Activated T-helper 17 cell treated with anti-CD3 and anti-CD28 coated beads, Interleukin-2, amount 50 U/mL, for 72 hours (primary cell): ENCODE measurements at regions not wholly inside any gene's neighbourhood (a gene's known extent, or its start where the extent isn't known, plus 50 kb on each side); places are given as distances from the start of the nearest gene placed in this dataset.
A peak's percentile ranks its signal among the peaks of the same experiment; 100 is the strongest.

Source experiments
- ATAC-seq: fragments of 150-1000 bp; cut with Tn5 transposase; replicated peaks from 2 replicates; pipeline ENCODE4 v1.10.0; 2021; ENCODE audit warnings: mild to moderate bottlenecking, moderate library complexity
- H3K27ac Mint-ChIP-seq: one replicate; pipeline ENCODE4 v1.8.0; 2022; ENCODE audit warnings: mixed read lengths
- H3K27me3 Mint-ChIP-seq: one replicate; pipeline ENCODE4 v1.8.0; 2022; ENCODE audit warnings: mixed read lengths
- H3K36me3 Mint-ChIP-seq: one replicate; pipeline ENCODE4 v1.8.0; 2022; ENCODE audit warnings: low read depth, mild to moderate bottlenecking, mixed read lengths
- H3K4me1 Mint-ChIP-seq: one replicate; pipeline ENCODE4 v1.8.0; 2022; ENCODE audit warnings: mixed read lengths
- H3K4me3 Mint-ChIP-seq: one replicate; pipeline ENCODE4 v1.8.0; 2022; ENCODE audit warnings: mild to moderate bottlenecking, mixed read lengths
- H3K9me3 Mint-ChIP-seq: one replicate; pipeline ENCODE4 v1.8.0; 2022; ENCODE audit warnings: mixed read lengths

DNA sequence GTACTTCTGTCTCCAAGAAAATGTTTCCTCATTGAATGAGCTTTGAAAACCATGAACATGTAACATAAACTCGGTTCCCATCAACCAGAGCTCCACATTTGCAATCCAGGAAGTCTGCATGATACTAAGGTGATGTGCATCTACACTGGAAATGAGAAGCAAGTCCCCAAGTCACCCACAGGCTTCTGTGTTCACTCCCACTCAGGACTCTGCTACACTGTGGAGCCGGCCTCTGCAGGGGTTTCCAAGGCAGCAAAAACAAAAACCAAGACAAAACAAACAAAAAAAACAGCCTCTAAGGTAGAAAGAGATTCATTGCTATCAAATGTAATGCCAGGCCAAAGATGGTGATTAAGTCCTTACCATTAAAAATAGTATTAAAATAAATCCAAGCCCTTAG, 593.7 kb downstream of the IRX1 start:
- no peak overlapping the region for H3K27ac Mint-ChIP-seq
- H3K9me3 Mint-ChIP-seq, result peaks cover 6% of the 10 kb centered on the region
- H3K36me3 Mint-ChIP-seq, result no peaks in the 10 kb centered on the region
- no peak overlapping the region for H3K4me3 Mint-ChIP-seq
- no peaks in the 10 kb centered on the region for H3K4me1 Mint-ChIP-seq
- peak; percentile 80 for ATAC-seq
- no peaks in the 10 kb centered on the region for H3K27me3 Mint-ChIP-seq

DNA sequence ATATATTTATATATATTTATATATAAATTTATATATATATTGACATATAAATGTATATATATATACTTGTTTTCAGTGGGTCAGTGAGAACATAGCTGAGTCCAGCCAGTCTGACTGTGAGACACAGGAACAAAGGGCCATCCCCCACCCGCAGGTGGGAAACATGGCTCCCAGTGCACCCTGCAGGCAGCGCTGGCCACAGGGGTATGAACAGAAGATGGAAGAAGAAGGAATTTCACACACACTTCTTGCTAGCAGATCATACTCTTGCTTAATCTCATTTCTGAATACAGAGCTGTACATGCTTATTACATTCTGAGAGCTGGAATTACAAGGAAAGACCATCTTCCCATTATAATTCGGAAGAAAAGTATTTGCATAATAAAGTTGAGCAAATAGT, 595.4 kb downstream of the IRX1 start:
- Mint-ChIP-seq H3K27ac (no peak overlapping the region), H3K4me3 (no peak overlapping the region), H3K36me3 (no peaks in the 10 kb centered on the region), H3K9me3 (peaks cover 2% of the 10 kb centered on the region), H3K4me1 (no peaks in the 10 kb centered on the region), H3K27me3 (no peaks in the 10 kb centered on the region)
- peak; percentile 50 for ATAC-seq

DNA sequence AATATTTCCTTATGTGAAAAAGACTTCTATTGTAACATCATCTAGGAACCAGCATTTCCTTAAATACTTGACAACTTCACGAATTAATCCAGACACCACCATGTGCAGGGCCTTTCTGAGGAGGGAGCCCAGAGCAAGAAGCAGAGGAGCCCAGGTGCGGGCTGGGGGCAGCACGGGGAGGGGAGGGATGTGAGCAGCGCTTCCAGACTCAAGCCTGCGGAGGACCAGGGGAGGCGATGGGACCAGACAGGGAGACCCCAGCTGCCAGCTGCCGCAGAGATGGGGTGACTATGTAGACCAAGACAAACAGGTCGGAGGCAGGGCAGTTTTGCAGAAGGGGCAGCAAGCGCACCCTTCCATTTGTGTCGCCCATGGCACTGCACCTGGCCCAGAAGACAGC, 596.1 kb downstream of the IRX1 start:
- peak; percentile 25 for ATAC-seq
- no peak overlapping the region for H3K4me3 Mint-ChIP-seq
- no peaks in the 10 kb centered on the region for H3K27me3 Mint-ChIP-seq
- no peaks in the 10 kb centered on the region for H3K9me3 Mint-ChIP-seq
- no peaks in the 10 kb centered on the region for H3K36me3 Mint-ChIP-seq
- H3K4me1 Mint-ChIP-seq, result no peaks in the 10 kb centered on the region
- H3K27ac Mint-ChIP-seq, result no peak overlapping the region

DNA sequence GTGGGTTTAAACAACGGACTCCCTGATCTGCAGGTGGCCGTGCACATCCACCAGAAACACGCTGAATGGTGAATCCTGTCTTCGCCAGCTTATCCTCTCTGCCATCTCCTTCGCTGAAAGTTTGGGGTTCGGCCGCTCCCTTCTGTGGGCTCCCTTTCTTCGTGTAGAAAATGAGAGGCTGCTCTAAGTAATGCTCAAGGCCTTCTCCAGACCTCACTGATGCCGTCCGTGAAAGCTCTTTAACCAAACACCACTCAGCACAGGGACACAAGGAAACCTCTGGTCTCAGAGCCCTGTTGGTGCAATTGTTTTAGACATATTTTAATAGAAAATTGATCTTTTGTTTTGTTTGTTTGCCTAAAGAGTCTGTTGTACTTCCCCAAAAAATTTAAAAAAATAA, 596.5 kb downstream of the IRX1 start:
- Mint-ChIP-seq H3K9me3 (no peaks in the 10 kb centered on the region), H3K36me3 (no peaks in the 10 kb centered on the region), H3K27ac (no peak overlapping the region), H3K27me3 (no peaks in the 10 kb centered on the region), H3K4me1 (no peaks in the 10 kb centered on the region), H3K4me3 (no peak overlapping the region)
- no peak for ATAC-seq

DNA sequence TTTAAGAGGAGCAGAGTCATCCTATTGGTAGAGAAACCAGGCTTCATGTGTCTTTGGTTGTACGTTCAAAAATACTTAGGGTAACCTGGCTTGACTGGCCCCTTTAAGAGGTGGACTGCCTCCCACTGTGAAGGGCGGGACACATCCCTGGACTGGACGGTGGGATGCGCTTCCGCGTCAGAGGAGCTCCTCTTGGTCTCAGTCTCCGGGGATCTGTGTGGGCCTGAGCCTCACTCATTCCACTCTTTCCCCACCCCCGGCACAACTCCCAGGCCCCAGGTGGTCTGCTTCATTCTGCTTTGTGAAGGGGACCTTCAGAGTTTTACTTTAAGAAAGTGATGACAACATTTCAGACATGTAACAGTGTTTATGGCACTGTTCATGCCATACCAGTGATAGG, 601.1 kb downstream of the IRX1 start:
- Mint-ChIP-seq H3K27ac (no peak overlapping the region), H3K4me3 (no peak overlapping the region), H3K27me3 (no peaks in the 10 kb centered on the region), H3K9me3 (no peaks in the 10 kb centered on the region), H3K36me3 (no peaks in the 10 kb centered on the region), H3K4me1 (no peaks in the 10 kb centered on the region)
- no peak for ATAC-seq

DNA sequence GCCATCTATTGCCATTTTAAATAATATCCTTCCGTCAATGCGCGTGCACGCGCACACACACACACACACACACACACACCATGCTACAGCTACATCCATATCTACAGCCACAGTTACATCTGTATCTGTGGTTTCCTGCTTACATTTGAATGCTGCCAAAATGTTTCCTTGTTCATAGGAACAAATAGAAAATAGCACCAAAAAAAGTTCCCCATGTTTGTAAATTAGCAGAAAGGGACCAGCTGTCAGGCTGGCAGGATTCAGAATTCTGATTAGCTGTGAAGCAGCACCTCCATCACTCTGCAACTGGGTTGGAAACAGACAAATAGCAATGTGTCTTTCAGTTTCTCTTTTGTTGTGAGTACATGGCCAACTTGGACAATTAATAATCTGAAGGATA, 601.5 kb downstream of the IRX1 start:
- Mint-ChIP-seq H3K27ac (no peak overlapping the region), H3K9me3 (no peaks in the 10 kb centered on the region), H3K27me3 (no peaks in the 10 kb centered on the region), H3K36me3 (no peaks in the 10 kb centered on the region), H3K4me3 (no peak overlapping the region), H3K4me1 (no peaks in the 10 kb centered on the region)
- ATAC-seq, result no peak

DNA sequence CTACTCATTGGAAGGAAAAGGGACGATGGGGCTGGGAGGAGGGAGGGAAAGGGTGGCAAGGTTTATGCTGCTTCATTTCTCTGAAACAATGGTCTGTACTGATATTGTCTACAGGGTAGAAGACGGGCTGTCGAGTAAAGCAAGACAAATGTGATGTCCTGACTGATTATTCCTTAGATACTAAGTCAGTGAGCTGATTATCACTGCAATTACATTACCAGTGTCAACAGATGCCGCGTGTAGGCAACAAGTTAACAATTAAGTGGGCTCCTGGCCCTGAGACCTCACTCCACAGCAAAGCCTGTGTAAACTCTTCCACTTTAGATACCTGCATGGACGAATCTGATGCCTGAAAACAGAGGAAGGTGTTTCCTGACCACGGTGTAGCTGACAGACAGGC, 602.8 kb downstream of the IRX1 start:
- Mint-ChIP-seq H3K27me3 (no peaks in the 10 kb centered on the region), H3K36me3 (no peaks in the 10 kb centered on the region), H3K27ac (no peak overlapping the region), H3K4me1 (no peaks in the 10 kb centered on the region), H3K9me3 (no peaks in the 10 kb centered on the region), H3K4me3 (no peak overlapping the region)
- no peak for ATAC-seq

DNA sequence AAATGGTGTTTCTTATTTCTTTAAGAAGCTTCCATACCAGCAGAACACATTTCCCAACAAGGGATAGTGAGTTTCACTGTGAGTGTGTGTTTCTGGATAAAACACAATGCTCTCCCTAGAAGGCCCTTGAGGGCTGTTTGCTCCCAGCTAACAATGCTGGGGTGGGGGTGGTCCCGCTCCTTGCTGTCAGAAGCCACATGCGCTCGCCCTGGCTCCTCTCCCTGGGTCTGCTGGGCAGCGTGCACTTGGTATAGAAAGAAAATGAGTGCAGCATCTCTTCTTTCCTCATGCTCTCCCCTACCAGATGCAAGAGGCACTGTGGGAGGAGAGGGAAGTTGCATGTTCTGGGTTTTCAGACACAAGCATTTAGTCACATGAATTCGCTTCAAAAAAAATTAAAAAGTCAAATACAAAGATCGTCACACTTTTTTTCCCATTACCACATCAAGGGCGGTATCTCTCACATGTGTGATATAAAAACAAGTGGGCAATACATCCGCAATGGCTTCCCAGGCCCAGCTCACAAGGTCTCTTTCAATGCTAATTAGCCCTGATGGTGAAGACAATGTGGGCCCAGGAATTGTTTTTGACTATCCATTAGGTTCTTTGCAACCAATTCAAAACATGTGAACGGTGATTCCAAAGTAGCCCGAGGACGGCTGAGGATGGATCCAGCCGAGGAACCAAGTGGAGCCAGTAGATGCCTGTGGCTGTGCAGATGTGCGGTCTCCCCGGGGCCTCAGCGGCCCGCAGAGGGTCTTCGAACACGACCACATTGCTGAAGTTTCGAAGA, 603.6 kb downstream of the IRX1 start:
- H3K9me3 Mint-ChIP-seq, result no peaks in the 10 kb centered on the region
- H3K4me3 Mint-ChIP-seq, result no peak overlapping the region
- no peaks in the 10 kb centered on the region for H3K4me1 Mint-ChIP-seq
- no peak for ATAC-seq
- no peaks in the 10 kb centered on the region for H3K27me3 Mint-ChIP-seq
- no peak overlapping the region for H3K27ac Mint-ChIP-seq
- H3K36me3 Mint-ChIP-seq, result no peaks in the 10 kb centered on the region

DNA sequence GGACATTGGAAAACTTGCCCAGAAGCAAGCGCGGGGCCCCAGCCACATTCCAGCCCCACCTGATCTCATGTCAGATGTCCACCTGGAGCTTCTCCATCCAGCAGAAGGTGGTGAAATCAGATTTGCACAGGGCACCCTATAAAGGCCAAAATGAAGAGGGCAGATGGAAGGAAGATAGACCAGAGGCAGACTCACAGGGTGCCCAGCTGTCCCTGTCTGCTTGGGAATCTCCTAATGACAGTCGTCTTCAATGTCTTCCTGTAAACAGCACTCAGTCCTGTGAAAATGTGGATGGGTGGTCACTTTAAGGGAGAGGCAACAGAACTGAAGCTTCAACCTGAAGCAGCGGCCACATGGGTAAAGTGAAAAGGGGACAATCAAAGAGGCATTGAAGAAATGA, 607.5 kb downstream of the IRX1 start:
- Mint-ChIP-seq H3K9me3 (peaks cover 6% of the 10 kb centered on the region), H3K4me3 (no peak overlapping the region), H3K4me1 (no peaks in the 10 kb centered on the region), H3K36me3 (no peaks in the 10 kb centered on the region), H3K27me3 (no peaks in the 10 kb centered on the region), H3K27ac (no peak overlapping the region)
- ATAC-seq, result no peak

DNA sequence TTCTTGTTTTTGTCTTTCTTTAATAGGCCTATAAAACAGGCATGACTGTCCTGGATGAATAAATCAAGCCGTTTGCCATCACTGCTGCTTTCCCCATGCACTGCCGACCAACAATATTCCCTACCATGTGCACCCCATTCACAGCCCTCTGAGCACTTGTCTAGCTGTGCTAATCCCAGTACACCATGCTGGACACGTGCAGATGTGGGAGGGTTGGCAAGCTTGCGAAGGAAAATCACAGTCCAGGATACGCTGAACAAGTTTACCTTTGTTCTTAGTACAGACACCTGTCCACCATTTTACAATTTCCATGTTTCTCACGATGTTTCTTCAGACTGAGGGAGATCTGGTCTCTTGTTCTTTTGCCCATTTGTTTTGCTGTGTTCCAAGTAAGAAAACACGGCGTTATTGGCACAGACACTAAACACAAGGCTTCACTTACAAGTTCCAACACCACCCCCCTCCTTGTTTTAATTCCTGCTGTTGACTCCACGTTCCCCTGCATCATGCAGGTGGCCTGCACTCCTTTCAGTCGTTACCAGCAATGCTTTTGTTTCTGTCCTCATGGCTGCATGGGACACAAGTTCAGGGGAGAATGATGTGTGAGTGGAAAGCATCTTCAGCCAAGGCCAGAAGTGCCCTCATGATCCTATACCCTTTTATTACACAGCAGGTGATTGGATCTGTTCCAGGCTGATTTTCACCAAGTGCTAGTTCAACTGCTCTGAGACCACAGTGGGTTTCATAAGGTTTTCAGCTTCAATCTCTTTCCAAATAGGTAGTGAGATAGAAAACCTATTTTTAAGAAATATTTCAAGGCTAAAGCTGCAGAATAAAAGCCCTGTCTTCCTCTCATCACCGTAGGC, 608.9 kb downstream of the IRX1 start:
- H3K4me1 Mint-ChIP-seq, result no peaks in the 10 kb centered on the region
- no peak for ATAC-seq
- no peaks in the 10 kb centered on the region for H3K36me3 Mint-ChIP-seq
- H3K27ac Mint-ChIP-seq, result no peak overlapping the region
- H3K4me3 Mint-ChIP-seq, result no peak overlapping the region
- no peaks in the 10 kb centered on the region for H3K27me3 Mint-ChIP-seq
- peaks cover 19% of the 10 kb centered on the region for H3K9me3 Mint-ChIP-seq

DNA sequence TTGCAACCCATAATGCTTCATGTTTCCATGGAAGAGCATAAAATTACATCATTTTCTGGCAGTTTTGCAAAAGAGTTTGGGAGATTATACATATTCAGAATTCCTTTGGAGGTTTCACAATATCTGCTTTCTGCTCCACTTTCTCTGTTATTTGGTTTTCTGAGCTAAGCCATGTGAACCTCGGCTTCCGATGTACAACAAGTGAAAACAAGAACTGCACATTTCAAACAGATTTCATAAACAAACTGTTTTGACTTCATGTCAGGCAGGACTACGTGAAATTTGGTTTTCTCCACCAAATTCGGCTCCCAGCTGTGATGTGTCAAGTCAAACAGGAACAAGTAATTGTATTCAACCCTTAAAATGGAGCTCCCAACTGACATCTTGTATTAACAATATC, 609.8 kb downstream of the IRX1 start:
- H3K27ac Mint-ChIP-seq, result no peak overlapping the region
- no peaks in the 10 kb centered on the region for H3K4me1 Mint-ChIP-seq
- H3K4me3 Mint-ChIP-seq, result no peak overlapping the region
- no peaks in the 10 kb centered on the region for H3K27me3 Mint-ChIP-seq
- peaks cover 22% of the 10 kb centered on the region for H3K9me3 Mint-ChIP-seq
- H3K36me3 Mint-ChIP-seq, result no peaks in the 10 kb centered on the region
- no peak for ATAC-seq

DNA sequence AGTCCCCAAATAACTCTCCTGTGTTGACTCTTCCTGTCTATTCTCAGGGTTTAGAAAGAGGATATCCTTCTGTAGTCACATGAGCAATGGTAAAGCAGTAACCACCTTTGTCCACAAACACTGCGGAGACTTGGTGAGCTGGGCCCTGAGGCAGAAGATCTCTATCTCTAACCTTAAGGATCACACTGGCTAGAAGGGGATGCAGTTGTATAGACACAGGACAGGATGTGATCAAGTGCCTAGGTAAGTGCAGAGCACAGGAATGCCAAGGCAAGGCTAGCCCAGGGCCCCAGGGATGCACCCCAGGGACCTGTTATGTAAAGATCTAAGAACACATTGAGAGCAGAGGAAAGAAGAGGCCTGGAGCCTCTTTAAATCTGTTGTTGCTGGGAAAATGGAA, 610.5 kb downstream of the IRX1 start:
- H3K36me3 Mint-ChIP-seq, result no peaks in the 10 kb centered on the region
- no peak overlapping the region for H3K27ac Mint-ChIP-seq
- H3K4me3 Mint-ChIP-seq, result no peak overlapping the region
- H3K4me1 Mint-ChIP-seq, result no peaks in the 10 kb centered on the region
- H3K27me3 Mint-ChIP-seq, result no peaks in the 10 kb centered on the region
- peaks cover 22% of the 10 kb centered on the region for H3K9me3 Mint-ChIP-seq
- no peak for ATAC-seq

DNA sequence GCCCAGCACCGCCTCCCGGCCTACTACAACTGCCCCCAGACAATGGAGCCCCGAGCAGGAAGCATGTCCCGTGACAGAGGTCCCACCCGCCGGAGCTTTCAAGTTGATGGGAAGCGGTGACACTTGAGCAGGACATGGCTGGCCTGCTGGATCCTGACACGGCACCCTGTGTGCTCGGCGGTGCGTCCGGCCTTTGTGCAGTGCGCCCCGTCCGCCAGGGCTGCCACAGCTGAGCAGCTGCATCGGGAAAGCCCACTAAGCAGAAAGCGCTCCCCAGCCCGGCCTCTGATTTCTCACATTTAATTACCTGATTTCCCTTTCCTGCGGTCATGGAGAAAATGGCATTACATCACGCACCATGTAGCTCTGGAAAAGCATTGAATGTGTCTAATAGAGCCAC, 611.9 kb downstream of the IRX1 start:
- no peak for ATAC-seq
- Mint-ChIP-seq H3K9me3 (peaks cover 22% of the 10 kb centered on the region), H3K27me3 (no peaks in the 10 kb centered on the region), H3K4me3 (no peak overlapping the region), H3K4me1 (no peaks in the 10 kb centered on the region), H3K27ac (no peak overlapping the region), H3K36me3 (no peaks in the 10 kb centered on the region)

DNA sequence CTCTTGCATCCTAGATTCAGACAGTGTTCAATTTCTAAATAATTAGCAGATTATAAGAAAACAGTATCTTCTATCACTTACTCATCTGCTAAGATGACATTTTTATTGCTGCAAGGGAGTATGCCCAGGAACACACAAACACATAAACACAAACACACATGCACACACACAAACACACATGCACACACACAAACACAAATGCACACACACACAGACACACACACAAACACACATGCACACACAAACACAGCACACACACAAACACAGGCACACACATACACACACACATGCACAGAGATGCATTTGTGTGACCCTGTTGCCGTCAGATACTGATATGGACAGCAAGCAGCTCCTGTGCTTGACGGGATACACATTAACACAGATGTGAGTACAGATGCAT, 612.9 kb downstream of the IRX1 start:
- no peaks in the 10 kb centered on the region for H3K36me3 Mint-ChIP-seq
- no peak overlapping the region for H3K4me3 Mint-ChIP-seq
- ATAC-seq, result no peak
- peaks cover 26% of the 10 kb centered on the region for H3K9me3 Mint-ChIP-seq
- no peak overlapping the region for H3K27ac Mint-ChIP-seq
- no peaks in the 10 kb centered on the region for H3K4me1 Mint-ChIP-seq
- no peaks in the 10 kb centered on the region for H3K27me3 Mint-ChIP-seq

DNA sequence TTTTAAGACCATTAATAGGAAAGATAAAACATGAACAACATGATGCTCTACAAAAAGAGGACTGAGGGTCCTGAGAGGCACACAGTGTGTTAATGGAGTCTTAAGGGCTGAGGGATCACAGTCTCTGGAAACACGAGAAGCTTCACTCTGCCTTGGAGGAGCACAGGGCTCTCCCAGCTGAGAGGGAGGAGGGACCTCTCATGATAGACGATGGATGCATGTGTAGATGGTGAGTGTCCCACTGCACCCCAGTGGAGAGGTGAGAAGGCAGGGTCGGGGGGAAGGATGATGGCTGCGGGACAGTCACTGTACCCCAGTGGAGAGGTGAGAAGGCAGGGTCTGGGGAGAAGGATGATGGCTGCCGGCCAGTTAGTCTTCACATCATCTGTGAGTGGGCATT, 613.4 kb downstream of the IRX1 start:
- H3K27ac Mint-ChIP-seq, result no peak overlapping the region

More for the DNA sequence above, 613.4 kb downstream of the IRX1 start:
- Mint-ChIP-seq H3K4me3 (no peak overlapping the region), H3K36me3 (no peaks in the 10 kb centered on the region), H3K27me3 (no peaks in the 10 kb centered on the region), H3K9me3 (peaks cover 26% of the 10 kb centered on the region), H3K4me1 (no peaks in the 10 kb centered on the region)
- ATAC-seq, result no peak
